ENCODE measurements at regions not wholly inside any gene's neighbourhood (a gene's known extent, or its start where the extent isn't known, plus 50 kb on each side); places are given as distances from the start of the nearest gene placed in this dataset.

DNA sequence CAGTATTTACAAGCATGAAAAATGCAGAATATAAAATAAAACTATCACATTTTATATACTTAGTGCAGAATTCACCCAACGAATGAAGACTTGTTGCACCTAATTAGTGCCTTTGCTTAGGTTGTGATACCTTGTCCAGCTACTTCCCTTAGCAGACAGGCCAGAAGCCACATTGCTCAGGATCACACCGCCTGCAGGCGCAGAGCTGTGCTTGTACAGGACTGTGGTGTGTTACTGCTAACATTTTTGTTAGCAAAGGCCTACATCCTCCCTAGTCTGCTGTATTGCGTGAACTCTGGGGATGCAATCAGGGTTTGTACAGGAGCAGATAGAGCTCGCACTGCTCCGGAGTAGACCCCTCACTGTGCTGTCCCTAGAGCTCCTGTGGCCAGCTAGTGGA is 336.9 kb downstream of the CBLN2 start:
- no peaks in the 10 kb centered on the region for H3K9me3 ChIP-seq (ENCODE audit: control insufficient read depth, insufficient read depth, low read depth, low read length)
- ChIA-PET CTCF (no interaction called here), POLR2A (no interaction called here)
- TF ChIP-seq, protein P1, sequence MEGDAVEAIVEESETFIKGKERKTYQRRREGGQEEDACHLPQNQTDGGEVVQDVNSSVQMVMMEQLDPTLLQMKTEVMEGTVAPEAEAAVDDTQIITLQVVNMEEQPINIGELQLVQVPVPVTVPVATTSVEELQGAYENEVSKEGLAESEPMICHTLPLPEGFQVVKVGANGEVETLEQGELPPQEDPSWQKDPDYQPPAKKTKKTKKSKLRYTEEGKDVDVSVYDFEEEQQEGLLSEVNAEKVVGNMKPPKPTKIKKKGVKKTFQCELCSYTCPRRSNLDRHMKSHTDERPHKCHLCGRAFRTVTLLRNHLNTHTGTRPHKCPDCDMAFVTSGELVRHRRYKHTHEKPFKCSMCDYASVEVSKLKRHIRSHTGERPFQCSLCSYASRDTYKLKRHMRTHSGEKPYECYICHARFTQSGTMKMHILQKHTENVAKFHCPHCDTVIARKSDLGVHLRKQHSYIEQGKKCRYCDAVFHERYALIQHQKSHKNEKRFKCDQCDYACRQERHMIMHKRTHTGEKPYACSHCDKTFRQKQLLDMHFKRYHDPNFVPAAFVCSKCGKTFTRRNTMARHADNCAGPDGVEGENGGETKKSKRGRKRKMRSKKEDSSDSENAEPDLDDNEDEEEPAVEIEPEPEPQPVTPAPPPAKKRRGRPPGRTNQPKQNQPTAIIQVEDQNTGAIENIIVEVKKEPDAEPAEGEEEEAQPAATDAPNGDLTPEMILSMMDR (IDR thresholded peaks at IDR 0.05): no peak
- TF ChIP-seq SIN3A (IDR thresholded peaks at IDR 0.05; ENCODE audit: borderline replicate concordance, insufficient read depth, low read depth, low read length): no peak
- TF ChIP-seq, protein P2, sequence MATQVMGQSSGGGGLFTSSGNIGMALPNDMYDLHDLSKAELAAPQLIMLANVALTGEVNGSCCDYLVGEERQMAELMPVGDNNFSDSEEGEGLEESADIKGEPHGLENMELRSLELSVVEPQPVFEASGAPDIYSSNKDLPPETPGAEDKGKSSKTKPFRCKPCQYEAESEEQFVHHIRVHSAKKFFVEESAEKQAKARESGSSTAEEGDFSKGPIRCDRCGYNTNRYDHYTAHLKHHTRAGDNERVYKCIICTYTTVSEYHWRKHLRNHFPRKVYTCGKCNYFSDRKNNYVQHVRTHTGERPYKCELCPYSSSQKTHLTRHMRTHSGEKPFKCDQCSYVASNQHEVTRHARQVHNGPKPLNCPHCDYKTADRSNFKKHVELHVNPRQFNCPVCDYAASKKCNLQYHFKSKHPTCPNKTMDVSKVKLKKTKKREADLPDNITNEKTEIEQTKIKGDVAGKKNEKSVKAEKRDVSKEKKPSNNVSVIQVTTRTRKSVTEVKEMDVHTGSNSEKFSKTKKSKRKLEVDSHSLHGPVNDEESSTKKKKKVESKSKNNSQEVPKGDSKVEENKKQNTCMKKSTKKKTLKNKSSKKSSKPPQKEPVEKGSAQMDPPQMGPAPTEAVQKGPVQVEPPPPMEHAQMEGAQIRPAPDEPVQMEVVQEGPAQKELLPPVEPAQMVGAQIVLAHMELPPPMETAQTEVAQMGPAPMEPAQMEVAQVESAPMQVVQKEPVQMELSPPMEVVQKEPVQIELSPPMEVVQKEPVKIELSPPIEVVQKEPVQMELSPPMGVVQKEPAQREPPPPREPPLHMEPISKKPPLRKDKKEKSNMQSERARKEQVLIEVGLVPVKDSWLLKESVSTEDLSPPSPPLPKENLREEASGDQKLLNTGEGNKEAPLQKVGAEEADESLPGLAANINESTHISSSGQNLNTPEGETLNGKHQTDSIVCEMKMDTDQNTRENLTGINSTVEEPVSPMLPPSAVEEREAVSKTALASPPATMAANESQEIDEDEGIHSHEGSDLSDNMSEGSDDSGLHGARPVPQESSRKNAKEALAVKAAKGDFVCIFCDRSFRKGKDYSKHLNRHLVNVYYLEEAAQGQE (IDR thresholded peaks at IDR 0.05; ENCODE audit: insufficient read depth in 1 of 2, low read depth in 2 of 2, low read length in 1 of 2): no peak
- no peak for TF ChIP-seq TCF7L2 (IDR thresholded peaks at IDR 0.05; ENCODE audit: low read depth, low read length)
- TF ChIP-seq POLR2AphosphoS5 (IDR thresholded peaks at IDR 0.05; ENCODE audit: low read depth, low read length): no peak
- H3K27me3 ChIP-seq (ENCODE audit: control insufficient read depth, insufficient read depth, low read length): no peaks in the 10 kb centered on the region
- H3K4me1 ChIP-seq (ENCODE audit: control insufficient read depth, insufficient read depth, low read length): no peaks in the 10 kb centered on the region
- H3K36me3 ChIP-seq (ENCODE audit: control insufficient read depth, insufficient read depth, low read length): no peaks in the 10 kb centered on the region
- H3K27ac ChIP-seq (ENCODE audit: low read length): no peak overlapping the region
- ATAC-seq: no peak
- BruUV-seq (replicated peaks): no TSS peak
- H3K4me3 ChIP-seq (ENCODE audit: low read depth in 2 of 2, low read length in 2 of 2): no peak overlapping the region
- in situ Hi-C loops (cut with HindIII; ENCODE audit: low pct_unique_long_range_greater_than_20kb, low sequenced_read_pairs): no loop called here
- intact Hi-C loops (cut with micrococcal nuclease; ENCODE audit: unreplicated experiment): no loop called here
- DNase-seq (ENCODE audit: low read depth, low spot score): no peak

DNA sequence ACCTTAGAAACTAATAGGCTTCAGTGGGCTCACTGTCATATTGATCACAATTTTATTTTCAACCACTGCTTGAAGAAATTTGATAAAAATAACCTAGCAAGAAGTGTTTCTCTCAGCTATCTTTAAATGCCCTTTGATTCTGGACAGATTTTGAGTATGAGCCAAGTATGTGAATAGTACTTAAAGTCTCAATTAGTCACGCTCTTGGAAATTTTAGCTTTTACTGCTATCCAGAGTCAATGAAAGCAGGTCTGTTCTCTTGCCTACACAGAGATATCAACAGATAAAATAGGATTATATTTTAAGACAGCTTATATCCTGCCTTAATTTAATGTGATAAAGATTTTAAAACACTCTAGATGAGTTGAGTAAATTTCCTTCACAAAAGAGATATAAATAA is 337.3 kb downstream of the CBLN2 start:
- H3K9me3 ChIP-seq (ENCODE audit: control insufficient read depth, insufficient read depth, low read depth, low read length): no peaks in the 10 kb centered on the region
- POLR2A ChIA-PET: no interaction called here
- no peak overlapping the region for H3K27ac ChIP-seq (ENCODE audit: low read length)
- intact Hi-C loops (cut with micrococcal nuclease; ENCODE audit: unreplicated experiment) (no loop called here), in situ Hi-C loops (cut with HindIII; ENCODE audit: low pct_unique_long_range_greater_than_20kb, low sequenced_read_pairs) (no loop called here)
- DNase-seq (ENCODE audit: low read depth, low spot score): no peak
- CTCF ChIA-PET: no interaction called here
- H3K36me3 ChIP-seq (ENCODE audit: control insufficient read depth, insufficient read depth, low read length): no peaks in the 10 kb centered on the region
- no peaks in the 10 kb centered on the region for H3K27me3 ChIP-seq (ENCODE audit: control insufficient read depth, insufficient read depth, low read length)
- TF ChIP-seq TCF7L2 (IDR thresholded peaks at IDR 0.05; ENCODE audit: low read depth, low read length) (no peak), POLR2AphosphoS5 (IDR thresholded peaks at IDR 0.05; ENCODE audit: low read depth, low read length) (no peak), SIN3A (IDR thresholded peaks at IDR 0.05; ENCODE audit: borderline replicate concordance, insufficient read depth, low read depth, low read length) (no peak)
- TF ChIP-seq, protein P2 (IDR thresholded peaks at IDR 0.05; ENCODE audit: insufficient read depth in 1 of 2, low read depth in 2 of 2, low read length in 1 of 2): no peak
- TF ChIP-seq, protein P1 (IDR thresholded peaks at IDR 0.05): no peak
- no peak overlapping the region for H3K4me3 ChIP-seq (ENCODE audit: low read depth in 2 of 2, low read length in 2 of 2)
- H3K4me1 ChIP-seq (ENCODE audit: control insufficient read depth, insufficient read depth, low read length): no peaks in the 10 kb centered on the region
- no peak for ATAC-seq
- no TSS peak for BruUV-seq (replicated peaks)
